GM12891 (cell line): ENCODE measurements at regions not wholly inside any gene's neighbourhood (a gene's known extent, or its start where the extent isn't known, plus 50 kb on each side); places are given as distances from the start of the nearest gene placed in this dataset.

Experiments
- POLR2A ChIP-seq: IDR thresholded peaks from 2 replicates; pipeline ENCODE4 v1.6.1; 2011; ENCODE audit warnings: low read depth, low read length, control low read depth
- POLR2AphosphoS5 ChIP-seq: IDR thresholded peaks from 2 replicates; pipeline ENCODE4 v1.6.1; 2011; ENCODE audit warnings: low read depth, low read length, control low read depth
- POU2F2 ChIP-seq: IDR thresholded peaks from 2 replicates; pipeline ENCODE4 v1.6.1; 2011; ENCODE audit warnings: low read depth, mild to moderate bottlenecking, control low read depth, low read length, moderate library complexity
- SPI1 ChIP-seq: IDR thresholded peaks from 2 replicates; pipeline ENCODE4 v1.6.1; 2011; ENCODE audit warnings: low read depth, low read length, control low read depth
- TAF1 ChIP-seq: IDR thresholded peaks from 2 replicates; pipeline ENCODE4 v1.6.1; 2011; ENCODE audit warnings: low read depth, low read length, control low read depth

GRCh38 chr11:109062871-109063270 lies 359.1 kb upstream of the C11orf87 start:
- TF ChIP-seq POLR2A (no peak), SPI1 (no peak), TAF1 (no peak), POLR2AphosphoS5 (no peak), POU2F2 (no peak)
